Fibroblast of the conjunctiva (primary cell): ENCODE measurements at regions not wholly inside any gene's neighbourhood (a gene's known extent, or its start where the extent isn't known, plus 50 kb on each side); places are given as distances from the start of the nearest gene placed in this dataset.

Source experiments
- DNase-seq: peaks from one replicate; pipeline ENCODE4 v3.0.0-alpha.2; 2010; ENCODE audit warnings: low read depth

DNA sequence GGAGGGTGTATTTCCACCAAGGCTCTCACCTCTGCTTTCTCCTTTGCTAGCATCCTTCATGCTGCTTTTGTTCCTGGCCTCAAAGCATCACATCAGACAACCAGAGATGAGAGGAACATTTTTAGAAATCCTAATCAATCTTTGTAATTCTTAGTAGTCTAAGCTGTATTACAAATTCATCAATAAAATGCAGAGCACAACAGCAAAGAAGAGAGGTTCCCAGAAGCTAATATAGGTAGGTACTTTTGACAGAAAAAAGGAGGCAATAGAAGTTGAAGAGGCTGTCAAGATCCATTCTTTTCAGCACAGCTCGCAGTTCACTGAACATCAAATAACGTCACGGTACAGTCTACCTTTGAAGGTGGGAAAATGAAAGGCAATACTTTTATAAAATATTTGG lies 265.2 kb upstream of the SYT1 start:
- no peak for DNase-seq

DNA sequence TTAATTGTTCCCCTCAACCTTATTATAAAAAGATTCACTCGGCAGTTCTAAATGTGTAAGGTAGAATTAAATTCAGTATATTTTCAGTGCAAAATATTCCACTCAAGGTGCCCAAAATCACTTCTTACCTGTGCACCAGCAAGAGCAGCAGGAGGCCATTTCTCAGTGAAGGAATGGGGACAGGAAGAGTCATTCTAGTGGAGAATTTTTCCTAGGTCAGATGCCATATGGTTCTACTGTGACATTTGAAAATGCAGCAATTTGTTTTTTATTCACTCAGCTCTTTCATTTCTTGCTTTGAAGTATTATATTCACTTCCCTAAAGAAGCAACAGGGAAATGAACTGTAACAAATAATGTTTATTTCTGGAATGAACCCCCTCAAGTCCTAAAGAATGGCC lies 264.0 kb upstream of the SYT1 start:
- DNase-seq, result no peak

DNA sequence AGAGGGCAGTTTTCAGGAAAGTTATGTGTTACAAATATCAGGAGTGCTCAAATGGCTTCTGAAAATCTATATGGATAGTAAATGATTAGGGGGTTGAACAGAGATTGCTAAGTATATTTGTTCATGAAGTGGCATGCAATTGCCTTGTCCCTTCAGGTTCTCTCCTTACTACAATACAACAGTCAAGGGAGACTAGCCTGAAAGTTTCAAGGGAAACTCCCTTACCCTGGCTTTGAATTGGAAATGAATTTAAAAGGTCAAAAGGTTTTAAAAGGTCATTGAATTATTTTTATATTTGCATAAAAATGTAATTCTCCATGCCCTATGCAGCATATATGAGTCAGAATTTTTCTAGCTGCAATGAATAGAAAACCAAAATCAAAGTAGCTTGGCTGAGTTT lies 253.1 kb upstream of the SYT1 start:
- DNase-seq, result no peak

DNA sequence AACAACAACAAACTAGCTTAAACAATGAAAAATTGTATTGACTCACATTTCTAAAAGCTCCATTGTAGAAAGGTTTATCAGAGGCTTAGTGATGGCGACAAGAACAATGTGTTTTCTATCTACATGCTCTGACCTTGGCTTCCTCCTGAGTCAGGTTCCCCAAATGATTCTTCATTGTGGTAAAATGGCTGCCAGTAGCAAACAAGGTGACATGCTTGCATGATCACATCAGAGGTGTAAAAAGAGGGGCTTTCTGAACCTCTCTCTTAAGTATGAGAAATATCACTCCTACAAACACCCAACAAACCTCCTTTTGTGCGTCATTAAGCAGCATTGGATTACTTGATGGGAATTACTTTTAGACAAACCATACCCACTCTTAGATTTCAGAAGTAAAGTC lies 252.4 kb upstream of the SYT1 start:
- DNase-seq, result no peak

DNA sequence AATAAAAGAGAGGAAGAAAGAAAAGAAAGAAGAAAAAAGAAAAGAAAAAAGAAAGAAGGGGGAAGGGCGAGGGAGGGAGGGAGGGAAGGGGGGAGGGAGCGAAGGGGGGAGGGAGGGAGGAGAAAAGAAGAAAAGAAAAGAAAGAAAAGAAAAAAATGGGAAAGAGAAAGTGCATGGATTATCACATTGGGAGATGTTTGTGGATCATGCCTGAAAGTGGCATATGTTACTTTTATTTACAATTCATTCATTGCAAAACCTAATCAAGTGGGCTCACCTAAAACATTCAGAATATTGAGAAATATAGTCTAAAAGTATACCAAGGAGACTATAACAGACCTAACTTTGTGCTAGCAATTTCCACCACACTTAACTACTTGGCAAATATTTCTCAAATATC lies 246.9 kb upstream of the SYT1 start:
- no peak for DNase-seq

DNA sequence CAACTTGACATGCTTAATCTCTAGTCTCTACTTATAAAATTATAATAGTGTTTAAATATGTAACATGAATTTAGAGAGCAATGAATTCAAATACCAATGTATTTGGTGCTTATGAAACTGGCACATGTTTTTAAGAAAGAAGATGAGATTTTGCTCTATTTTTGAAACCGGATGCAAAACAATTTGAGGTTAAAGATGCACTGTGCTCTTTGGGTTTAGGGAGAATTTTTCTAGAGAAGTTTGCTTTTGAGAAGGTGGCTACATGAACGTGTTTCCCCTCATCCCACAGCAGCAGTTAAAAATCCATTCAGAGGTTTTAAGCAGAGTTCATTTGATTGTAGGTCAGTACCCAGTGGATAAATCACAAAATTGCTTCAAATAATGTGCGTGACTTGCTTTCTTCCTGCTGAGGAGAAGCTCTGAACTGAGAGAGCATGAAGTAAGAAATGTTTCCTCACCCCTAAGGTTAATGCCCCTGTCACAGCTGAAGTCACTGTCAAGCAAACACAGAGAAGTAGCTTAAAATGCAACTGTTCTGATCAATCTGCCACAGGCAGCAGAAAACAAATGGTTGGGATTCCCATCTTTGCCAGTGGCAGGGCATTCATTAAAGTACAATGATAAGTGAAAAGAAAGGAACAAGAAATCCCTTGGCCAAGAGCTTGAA lies 241.9 kb upstream of the SYT1 start:
- DNase-seq, result no peak

DNA sequence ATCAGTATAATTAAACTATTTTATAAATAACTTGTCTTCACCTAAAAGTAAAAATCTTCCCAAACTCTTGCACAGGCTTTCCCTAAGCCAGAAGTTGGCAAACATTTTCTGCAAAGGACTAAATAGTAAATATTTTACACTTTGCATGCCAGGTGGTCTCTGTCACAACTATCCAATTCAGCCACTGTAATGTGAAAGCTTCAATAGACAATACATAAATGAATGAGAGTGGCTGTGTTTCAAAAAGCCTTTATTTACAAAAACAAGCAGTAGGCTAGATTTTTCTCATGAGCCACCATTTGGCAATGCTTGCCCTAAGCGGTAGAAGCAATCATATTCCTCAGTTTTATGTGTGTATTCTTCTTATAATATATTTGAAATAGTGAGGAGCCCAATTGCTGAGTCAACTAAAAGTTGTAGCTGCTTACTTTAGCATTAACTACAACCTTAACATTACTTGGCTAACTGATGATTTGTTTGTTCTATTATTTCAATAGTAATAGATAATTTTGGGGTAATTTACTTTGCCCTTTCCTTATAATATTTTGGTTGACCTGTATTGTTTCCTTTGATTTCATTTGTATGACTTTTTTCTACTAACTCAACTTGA lies 236.0 kb upstream of the SYT1 start:
- DNase-seq, result no peak

DNA sequence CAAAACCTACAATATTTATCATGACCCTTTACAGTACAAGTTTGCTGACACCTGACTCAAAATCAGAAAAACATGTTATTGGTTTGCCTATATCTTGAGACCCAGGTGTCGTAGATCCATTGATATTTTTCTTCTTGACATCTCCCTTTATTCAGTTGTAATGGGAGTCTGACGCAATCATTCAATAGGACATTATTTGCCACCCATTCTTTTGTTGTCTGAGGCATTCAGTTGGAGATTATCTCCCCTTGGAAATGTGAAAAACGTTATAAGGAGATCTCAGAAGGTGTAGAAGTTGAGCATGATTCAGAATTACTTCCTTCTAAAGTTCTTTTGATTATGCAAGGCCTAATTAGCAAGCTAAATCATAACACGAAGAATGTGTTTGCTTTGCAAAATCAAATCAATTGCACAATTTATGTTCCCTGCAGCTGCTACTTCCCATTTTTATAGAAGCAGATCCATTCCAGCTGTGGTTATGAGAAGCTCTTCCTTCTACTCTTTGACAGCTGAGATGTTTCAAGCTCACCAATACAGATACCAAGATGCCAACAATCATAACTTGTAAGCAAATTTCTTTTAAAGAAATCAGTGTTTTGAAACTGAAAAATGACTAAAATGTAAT lies 228.2 kb upstream of the SYT1 start:
- DNase-seq, result no peak

DNA sequence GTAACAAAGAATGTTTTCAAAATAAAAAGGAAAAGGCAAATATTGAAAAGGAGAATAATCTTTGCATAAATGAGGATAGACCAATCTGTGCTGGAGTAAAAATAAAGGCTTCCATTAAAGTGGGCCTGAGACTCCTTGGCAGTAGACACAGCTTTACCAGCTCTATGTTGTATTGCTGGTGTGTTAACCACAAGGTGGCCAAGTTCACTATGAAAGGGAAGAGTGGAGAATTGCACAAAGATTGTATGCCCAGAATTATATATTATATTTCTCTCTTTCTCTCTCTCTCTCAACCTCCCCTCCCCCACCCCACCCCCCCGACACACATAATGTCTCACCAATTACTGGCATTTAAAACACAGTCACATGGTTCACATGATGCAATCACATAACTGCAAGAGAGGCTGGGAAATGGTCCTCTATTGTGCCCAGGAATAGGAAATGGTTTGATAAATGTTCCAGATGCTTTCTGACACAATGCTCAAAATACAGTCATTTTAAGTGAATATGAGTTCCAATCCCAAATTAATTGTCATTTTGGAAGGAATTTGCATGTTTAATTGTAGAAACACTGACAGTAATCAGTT lies 222.6 kb upstream of the SYT1 start:
- DNase-seq, result no peak

DNA sequence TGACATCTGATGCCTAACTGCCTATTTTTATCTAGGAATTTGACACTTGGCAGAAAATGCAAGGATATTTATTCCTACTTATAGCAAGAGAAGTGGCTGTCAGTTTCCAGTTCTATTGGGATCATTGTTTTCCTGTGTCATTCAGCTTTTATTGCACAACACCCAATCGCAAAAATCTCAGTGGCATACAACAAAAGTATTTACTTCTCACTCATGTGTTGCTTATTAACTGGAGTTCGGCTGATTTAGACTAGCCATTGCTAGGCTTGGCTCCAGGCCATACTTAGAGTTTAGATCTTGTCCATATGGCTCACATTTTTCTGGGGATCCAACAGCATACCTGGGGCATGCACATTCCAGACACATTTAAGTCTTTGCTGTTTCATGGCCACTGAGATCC lies 218.6 kb upstream of the SYT1 start:
- DNase-seq, result peak; percentile 5

DNA sequence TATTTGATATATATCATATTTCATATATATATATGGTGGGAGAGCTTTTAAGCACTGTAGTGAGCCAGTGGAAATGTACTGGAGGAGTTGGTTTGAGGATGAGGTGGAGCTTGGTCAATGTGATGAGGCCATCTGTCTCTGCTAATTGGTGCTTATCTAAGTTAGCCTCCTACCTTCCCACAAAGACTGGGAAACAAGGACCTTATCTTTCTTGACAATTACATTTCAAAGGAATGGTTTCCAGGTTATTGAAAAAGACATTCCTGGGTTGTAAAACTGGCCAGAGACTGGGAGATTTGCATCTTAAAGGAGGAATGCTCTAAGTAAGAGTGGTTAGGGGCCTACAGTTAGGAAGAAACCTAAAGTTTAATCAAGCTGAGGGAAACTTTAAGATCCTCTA lies 212.8 kb upstream of the SYT1 start:
- DNase-seq, result no peak

DNA sequence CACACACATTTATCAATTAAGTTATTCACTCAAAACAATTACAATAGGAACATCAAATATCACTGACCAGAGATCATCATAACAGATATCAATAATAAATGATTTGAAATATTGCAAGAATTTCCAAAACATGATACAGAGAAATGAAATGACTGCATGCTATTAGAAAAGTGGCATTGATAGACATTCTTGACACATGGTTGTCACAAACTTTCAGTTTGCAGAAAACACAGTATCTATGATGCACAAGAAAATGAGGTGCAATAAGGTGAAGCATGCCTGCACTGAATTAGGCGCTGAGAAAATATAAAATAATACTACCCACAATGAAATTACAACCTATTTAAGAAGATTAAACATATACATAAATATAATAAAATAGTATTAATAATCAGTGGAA lies 198.0 kb upstream of the SYT1 start:
- DNase-seq, result no peak

DNA sequence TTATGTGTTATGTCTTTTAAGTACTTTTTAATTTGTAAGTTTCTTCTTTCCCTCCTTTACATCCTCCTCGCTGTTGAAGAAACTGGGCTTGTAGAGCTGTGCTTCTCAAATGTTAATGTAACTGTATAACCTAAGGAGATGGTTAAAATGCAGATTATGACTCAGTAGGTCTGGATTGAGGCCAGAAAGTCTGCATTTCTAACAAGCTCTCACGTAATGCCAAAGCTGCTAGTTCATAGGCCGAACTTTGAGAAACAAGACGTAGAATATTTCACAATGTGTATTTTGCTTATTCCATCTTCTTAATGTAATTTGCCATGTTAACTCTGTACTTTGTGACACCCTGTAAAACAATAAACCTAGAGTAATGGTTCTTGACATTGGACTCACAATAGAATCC lies 193.3 kb upstream of the SYT1 start:
- peak; percentile 61 for DNase-seq

DNA sequence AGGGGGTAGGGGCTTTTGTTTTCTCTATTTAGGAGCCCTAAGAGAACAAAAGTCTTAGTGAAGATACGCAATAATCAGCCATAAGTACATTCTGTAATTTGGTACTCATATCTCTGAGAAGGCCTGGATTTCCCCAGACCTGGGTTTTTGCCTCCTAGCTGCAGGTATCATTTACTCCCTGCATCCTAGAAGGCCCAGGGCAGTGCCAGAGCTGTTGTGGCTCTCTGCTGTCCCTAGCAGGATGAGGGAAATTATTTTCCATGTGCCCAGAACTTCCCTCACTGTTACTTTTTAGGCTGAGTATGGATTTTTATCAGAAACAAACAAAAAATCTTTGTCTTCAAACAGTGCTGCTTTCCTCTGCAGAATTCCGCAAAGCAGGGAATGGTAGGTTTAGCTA lies 192.5 kb upstream of the SYT1 start:
- no peak for DNase-seq

DNA sequence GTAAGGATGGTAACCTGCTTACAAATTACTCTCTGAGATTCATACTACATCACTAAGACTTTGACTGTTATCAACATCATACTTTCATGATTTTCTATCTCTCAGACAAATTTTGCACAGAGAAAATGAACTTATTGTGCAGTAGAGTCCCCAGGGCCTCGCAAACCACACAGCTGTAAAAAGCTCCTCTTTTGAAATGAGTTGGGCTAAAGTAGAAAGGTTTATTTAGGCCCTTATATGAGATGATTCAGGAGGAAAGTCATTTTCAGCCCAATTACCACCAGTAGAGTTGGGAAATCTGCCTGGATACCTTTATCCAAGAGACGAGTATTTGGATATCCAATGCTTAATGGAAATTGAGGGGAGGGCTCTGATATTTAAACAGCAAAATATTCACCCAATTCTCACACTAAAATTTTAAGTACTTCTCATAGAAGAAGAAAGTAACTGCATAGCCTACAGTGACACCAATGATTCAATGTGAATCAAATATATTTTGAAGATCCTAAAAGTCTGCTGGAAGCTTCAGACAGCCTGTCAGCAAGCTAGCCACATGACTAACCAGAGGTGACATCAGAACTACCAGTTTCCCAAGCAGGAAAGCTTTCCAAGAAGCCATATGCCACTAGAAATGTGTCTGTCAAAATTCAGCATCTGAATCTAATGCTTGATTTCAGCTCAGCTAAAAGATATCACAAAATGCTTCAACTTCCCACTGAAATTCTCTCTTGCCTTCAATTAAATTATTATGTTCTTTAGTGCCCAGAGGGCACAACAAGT lies 190.1 kb upstream of the SYT1 start:
- DNase-seq, result no peak

DNA sequence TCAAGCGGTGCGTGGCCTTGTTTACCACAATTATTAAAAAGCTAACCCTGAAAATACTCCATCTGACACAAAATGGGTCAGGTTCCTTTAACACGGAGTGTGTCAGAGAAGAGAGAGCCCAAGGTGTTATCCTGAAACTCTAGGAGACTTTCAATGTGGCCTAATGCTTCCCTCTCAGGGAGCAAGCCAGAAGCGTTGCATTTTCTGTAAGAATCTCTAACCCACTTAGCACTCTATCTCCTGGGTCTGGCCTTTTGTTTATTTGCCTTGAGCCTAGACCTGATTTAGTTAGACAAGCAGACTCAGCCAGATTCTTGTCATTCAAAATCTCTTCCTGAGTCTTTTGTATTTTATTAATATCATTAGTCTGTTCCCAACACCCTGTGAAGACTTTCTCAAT lies 184.0 kb upstream of the SYT1 start:
- no peak for DNase-seq

DNA sequence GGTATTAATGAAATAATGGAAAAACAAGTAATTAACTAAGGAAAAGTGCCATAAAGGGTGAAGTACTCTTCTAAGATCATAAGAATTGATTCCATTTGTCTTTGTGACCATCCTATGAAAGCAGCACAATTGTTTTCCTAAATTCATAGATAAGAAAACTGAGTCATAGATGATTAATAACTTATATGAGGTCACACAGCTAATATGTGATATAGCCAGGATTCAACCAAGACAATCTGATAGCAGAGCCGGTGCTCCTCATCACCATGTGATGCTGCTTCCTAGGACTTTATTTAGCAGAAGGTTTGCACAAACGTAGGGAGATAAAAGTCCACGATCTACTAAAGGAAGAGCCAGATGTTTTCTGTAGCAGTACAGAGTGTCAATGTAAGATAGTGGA lies 181.5 kb upstream of the SYT1 start:
- DNase-seq, result no peak

DNA sequence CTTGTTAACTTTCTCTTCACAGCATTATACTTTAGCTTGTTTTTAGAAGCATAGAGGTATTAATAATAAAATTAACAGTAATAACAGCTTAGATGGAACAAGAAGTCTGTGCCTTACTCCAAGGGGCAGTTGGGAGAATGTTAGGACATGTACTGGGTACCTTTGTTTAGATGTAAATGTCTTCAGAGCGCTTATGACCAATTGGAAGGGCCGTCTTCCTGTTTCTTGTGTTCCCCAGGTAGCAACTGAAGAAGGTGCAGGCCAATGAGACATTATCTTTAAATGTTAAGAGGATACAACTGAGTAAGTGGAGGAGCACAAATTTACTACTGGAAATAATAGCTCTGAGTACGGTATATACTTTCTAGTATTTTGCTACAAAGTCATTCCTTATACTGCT lies 180.9 kb upstream of the SYT1 start:
- no peak for DNase-seq

DNA sequence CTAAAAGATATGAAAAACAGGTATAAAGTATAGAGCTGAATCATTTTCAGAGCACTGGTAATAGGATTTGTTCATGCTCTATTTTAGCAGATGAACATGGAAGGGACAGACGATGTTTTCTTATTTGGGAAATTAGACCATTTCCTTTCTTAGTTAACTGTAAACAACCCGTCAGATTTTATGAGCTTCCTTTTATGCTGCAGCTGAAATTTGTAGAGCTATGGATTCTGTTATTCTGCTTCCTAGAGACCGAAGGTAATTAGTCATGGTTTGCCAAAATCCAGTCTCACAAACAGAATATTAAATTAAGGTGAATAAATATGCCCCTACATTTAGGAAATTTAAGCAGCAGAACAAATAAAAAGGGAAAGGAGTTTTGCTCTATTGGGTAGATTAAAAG lies 180.2 kb upstream of the SYT1 start:
- DNase-seq, result no peak

DNA sequence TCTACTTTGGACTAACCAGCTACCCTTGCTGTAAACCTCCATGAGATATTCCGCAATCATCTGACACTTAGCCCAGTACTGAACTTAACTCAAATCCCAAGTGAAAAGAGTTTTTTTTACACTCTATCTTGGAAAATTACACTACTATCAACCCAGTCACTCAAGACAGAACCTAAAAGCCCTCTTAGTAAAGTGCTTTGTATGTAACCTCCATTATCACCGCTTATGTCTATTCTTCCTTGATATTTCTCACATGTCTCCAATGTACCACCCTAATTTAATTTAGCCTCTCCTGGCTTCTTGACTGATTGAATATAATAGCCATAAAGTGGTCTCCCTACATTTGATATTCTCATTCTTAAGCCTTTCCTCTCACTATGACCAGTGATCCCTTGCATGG lies 168.8 kb upstream of the SYT1 start:
- no peak for DNase-seq

DNA sequence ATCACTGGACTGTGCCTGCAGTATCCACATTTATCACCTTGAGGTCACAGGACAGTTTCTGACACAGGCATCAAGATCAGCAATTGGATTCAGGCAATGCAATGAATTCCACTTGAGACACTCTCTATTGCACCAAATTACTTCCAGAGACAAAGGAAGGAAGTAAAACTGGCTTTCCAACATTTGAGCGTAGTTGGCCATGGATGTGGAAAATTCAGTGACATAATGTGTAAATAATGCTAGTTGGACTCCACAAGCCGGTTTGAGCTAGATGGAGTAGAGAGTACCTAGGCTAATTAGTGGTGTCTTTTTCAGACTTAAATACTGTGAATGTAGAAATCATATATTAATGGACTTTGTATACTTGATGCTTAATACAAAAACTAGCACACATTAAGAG lies 168.3 kb upstream of the SYT1 start:
- no peak for DNase-seq

DNA sequence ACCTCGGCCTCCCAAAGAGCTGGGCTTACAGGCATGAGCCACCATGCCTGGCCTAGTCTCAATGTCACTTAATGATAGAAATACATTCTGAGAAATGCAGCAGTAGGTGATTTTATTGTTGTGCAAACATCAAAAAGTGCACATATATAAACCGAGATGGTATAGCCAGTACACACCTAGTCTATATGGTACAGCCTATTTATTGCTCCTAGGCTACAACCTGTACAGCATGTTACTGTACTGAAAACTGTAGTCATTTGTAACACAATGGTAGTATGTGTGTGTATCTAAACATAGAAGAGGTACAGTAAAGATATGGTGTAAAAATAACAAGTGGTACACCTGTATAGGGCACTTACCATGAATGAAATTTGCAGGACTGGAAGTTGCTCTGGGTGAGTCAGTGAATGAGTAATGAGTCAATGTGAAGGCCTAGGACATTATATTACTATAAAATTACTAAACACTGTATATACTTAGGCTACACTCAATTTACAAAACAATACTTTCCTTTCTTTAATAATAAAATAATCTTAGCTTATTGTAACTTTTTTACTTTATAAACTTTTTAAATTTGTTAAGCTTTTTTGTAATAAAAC lies 166.7 kb upstream of the SYT1 start:
- no peak for DNase-seq
